K562 (cell line): ENCODE measurements at regions not wholly inside any gene's neighbourhood (a gene's known extent, or its start where the extent isn't known, plus 50 kb on each side); places are given as distances from the start of the nearest gene placed in this dataset.

Experiments used
- ATAC-seq: fragments of 200-7000 bp; cut with Tn5 transposase; 3 replicates; pipeline ENCODE4 v1.9.1; 2020; ENCODE audit warnings: moderate library complexity
- BruUV-seq: library from RNA; stranded (reverse); fragments of 400-500 nt; replicated peaks from 2 replicates; lab custom pipeline; 2021; lab: Mats Ljungman, UMichigan
- CTCF ChIA-PET: fragments of 300-600 bp; formaldehyde crosslinking; extraction: SDS; loops from one replicate; lab custom pipeline; 2021; ENCODE audit warnings: low intra/inter-chr PET ratio; lab: Yijun Ruan, JAX
- POLR2A ChIA-PET: fragments of 300-600, 350-650 bp; sonication (Branson Sonifier 250); formaldehyde crosslinking; extraction: SDS; loops from one replicate; lab custom pipeline; 2021; ENCODE audit warnings: antibody characterized with exemption, inconsistent platforms; lab: Yijun Ruan, JAX
- DNase-seq, 4 experiments: peaks; one replicate each; pipeline versions ENCODE4 v3.0.0 to v3.0.0-alpha.2; 2011 to 2018; ENCODE audit warnings: low spot score in 3 of 4, mixed read lengths in 3 of 4; ENCODE audit errors: extremely low read depth in 1 of 4
- FAIRE-seq: peaks from 2 replicates; lab custom pipeline; 2011; peaks lifted over from hg19 to GRCh38; lab: Jason Lieb, UNC
- H2AFZ ChIP-seq: 2 replicates; pipeline ENCODE4 v1.6.0; 2011; ENCODE audit warnings: low read depth, low read length, control low read depth, inconsistent platforms
- H3K27ac ChIP-seq: fragments of 200-600 bp; 3 replicates; pipeline ENCODE4 v1.8.0; 2011; ENCODE audit warnings: low read depth, mild to moderate bottlenecking, control low read depth, inconsistent platforms, low read length, moderate library complexity, mixed read lengths; ENCODE audit errors: extremely low read depth
- H3K27me3 ChIP-seq, 2 experiments: fragments of 300-600 bp in 1 of 2; 2 replicates in 1 of 2; 3 replicates in 1 of 2; pipeline versions ENCODE4 v1.6.0 to v1.8.0; 2011; ENCODE audit warnings: inconsistent platforms in 2 of 2, low read length in 2 of 2, mild to moderate bottlenecking in 1 of 2, mixed read lengths in 1 of 2, moderate library complexity in 1 of 2; ENCODE audit not compliant: control insufficient read depth in 2 of 2, insufficient read depth in 2 of 2
- H3K36me3 ChIP-seq: fragments of 300-600 bp; 3 replicates; pipeline ENCODE4 v1.8.0; 2011; ENCODE audit warnings: mild to moderate bottlenecking, low read length, inconsistent platforms; ENCODE audit not compliant: control insufficient read depth, insufficient read depth
- H3K4me1 ChIP-seq, 2 experiments: fragments of 200-600 bp in 1 of 2; replicated peaks in 1 of 2; 2 replicates in 1 of 2; 3 replicates in 1 of 2; pipeline versions ENCODE4 v1.5.1 to v1.8.0; 2011; ENCODE audit warnings: inconsistent platforms in 2 of 2, low read length in 2 of 2, mild to moderate bottlenecking in 1 of 2, mixed read lengths in 1 of 2, moderate library complexity in 1 of 2; ENCODE audit not compliant: control insufficient read depth in 2 of 2, insufficient read depth in 2 of 2
- H3K4me2 ChIP-seq: 2 replicates; pipeline ENCODE4 v1.6.1; 2011; ENCODE audit warnings: low read length, control low read depth, inconsistent platforms, mixed read lengths; ENCODE audit not compliant: insufficient read depth
- H3K4me3 ChIP-seq: fragments of 200-600 bp; sonication (generic), shearing (Covaris generic); 2 replicates; pipeline ENCODE4 v1.5.1; 2016; ENCODE audit warnings: control low read depth, inconsistent platforms
- H3K79me2 ChIP-seq: fragments of 200-600 bp; 3 replicates; pipeline ENCODE4 v1.8.0; 2011; ENCODE audit warnings: low read length, inconsistent platforms; ENCODE audit not compliant: control insufficient read depth, insufficient read depth
- H3K9ac ChIP-seq, 2 experiments: 2 replicates each; pipeline versions ENCODE4 v1.6.0 to v1.6.1; 2011; ENCODE audit warnings: low read depth in 2 of 2, low read length in 2 of 2, control low read depth in 1 of 2, inconsistent platforms in 1 of 2, mild to moderate bottlenecking in 1 of 2, mixed read lengths in 1 of 2; ENCODE audit not compliant: insufficient read depth in 1 of 2
- H3K9me1 ChIP-seq: one replicate; pipeline ENCODE4 v1.6.0; 2011; ENCODE audit warnings: inconsistent platforms, mild to moderate bottlenecking, low read length, moderate library complexity; ENCODE audit not compliant: control insufficient read depth, insufficient read depth
- H3K9me3 ChIP-seq: replicated peaks from 2 replicates; pipeline ENCODE4 v1.5.1; 2011; ENCODE audit warnings: low read depth, low read length, inconsistent platforms; ENCODE audit not compliant: control insufficient read depth, insufficient read depth
- H4K20me1 ChIP-seq: replicated peaks from 2 replicates; pipeline ENCODE4 v1.6.1; 2011; ENCODE audit warnings: low read length, inconsistent platforms, mixed read lengths; ENCODE audit not compliant: control insufficient read depth, insufficient read depth
- BRD4 ChIP-seq: fragments of 200-600 bp; sonication (generic); IDR thresholded peaks from 2 replicates; pipeline ENCODE4 v1.6.1; 2017; ENCODE audit warnings: inconsistent platforms
- EWSR1 ChIP-seq: fragments of 450-650 bp; IDR thresholded peaks from 2 replicates; pipeline ENCODE4 v1.6.1; 2018; ENCODE audit warnings: borderline replicate concordance, mild to moderate bottlenecking, low read depth, moderate library complexity; ENCODE audit not compliant: partially characterized antibody
- FOXJ2 ChIP-seq: fragments of 200-800 bp; sonication (Bioruptor generic); IDR thresholded peaks from 2 replicates; pipeline ENCODE4 v1.6.1; 2016; ENCODE audit warnings: missing genetic modification characterization, missing compliant biosample characterization
- KHSRP ChIP-seq: fragments of 450-650 bp; IDR thresholded peaks from 2 replicates; pipeline ENCODE4 v1.6.1; 2017
- LCOR ChIP-seq: sonication (generic); formaldehyde crosslinking; IDR thresholded peaks from 2 replicates; pipeline ENCODE4 v1.8.0; 2022; ENCODE audit warnings: mild to moderate bottlenecking, missing genetic modification reagents
- MAFF ChIP-seq: IDR thresholded peaks from 2 replicates; pipeline ENCODE4 v1.6.1; 2012; ENCODE audit warnings: low read length, improper control_type of control experiment
- NFATC3 ChIP-seq: fragments of 450-650 bp; IDR thresholded peaks from 2 replicates; pipeline ENCODE4 v1.6.1; 2017; ENCODE audit warnings: mild to moderate bottlenecking
- NR1H2 ChIP-seq: sonication (generic); formaldehyde crosslinking; IDR thresholded peaks from 2 replicates; pipeline ENCODE4 v1.4.0; 2020; ENCODE audit warnings: mild to moderate bottlenecking, missing genetic modification reagents
- POLR3G ChIP-seq: IDR thresholded peaks from 2 replicates; pipeline ENCODE4 v1.6.1; 2011; ENCODE audit not compliant: insufficient read length, insufficient replicate concordance; ENCODE audit errors: extremely low read depth
- RHOXF2B ChIP-seq: fragments of 250-450 bp; sonication (Bioruptor Pico); conservative IDR thresholded peaks from 2 replicates; pipeline ENCODE4 v1.5.1; 2021
- SMARCA4 ChIP-seq: fragments of 450-650 bp; IDR thresholded peaks from 2 replicates; pipeline ENCODE4 v1.6.1; 2016
- TAF7 ChIP-seq: fragments of 450-650 bp; IDR thresholded peaks from 2 replicates; pipeline ENCODE4 v1.6.1; 2016; ENCODE audit warnings: missing genetic modification characterization, missing compliant biosample characterization
- TCF7L2 ChIP-seq: fragments of 150-350 bp; IDR thresholded peaks from 2 replicates; pipeline ENCODE4 v1.6.1; 2016; ENCODE audit warnings: low read depth, mild to moderate bottlenecking, low read length, moderate library complexity
- TEAD4 ChIP-seq, 2 experiments: sonication (generic) in 1 of 2; formaldehyde crosslinking in 1 of 2; IDR thresholded peaks; 2 replicates each; pipeline versions ENCODE4 v1.6.1 to v1.8.0; 2012 to 2022; ENCODE audit warnings: borderline replicate concordance in 1 of 2, inconsistent platforms in 1 of 2, low read length in 1 of 2, mild to moderate bottlenecking in 1 of 2, missing genetic modification reagents in 1 of 2
- U2AF1 ChIP-seq: fragments of 200-400 bp; formaldehyde crosslinking; optimal IDR thresholded peaks from 2 replicates; pipeline ENCODE3; 2017; ENCODE audit warnings: mild to moderate bottlenecking, low read depth, low read length, moderate library complexity
- XRCC4 ChIP-seq: IDR thresholded peaks from one replicate; pipeline ENCODE4 v1.6.1; 2011; ENCODE audit not compliant: insufficient read depth, insufficient read length; ENCODE audit errors: extremely low read depth
- ZNF175 ChIP-seq: fragments of 200-800 bp; sonication (Bioruptor generic); IDR thresholded peaks from 2 replicates; pipeline ENCODE4 v1.6.1; 2016; ENCODE audit warnings: low read depth, mild to moderate bottlenecking, missing genetic modification characterization, missing compliant biosample characterization
- ZNF408 ChIP-seq: fragments of 250-450 bp; sonication (Bioruptor Pico); IDR thresholded peaks from 2 replicates; pipeline ENCODE4 v1.4.0; 2020; ENCODE audit warnings: low read depth, mild to moderate bottlenecking, moderate library complexity
- WGBS: fragments of 100-300 bp; shearing (Covaris generic); methylation state at CpG from one replicate; pipeline ENCODE4 v1.1.6; 2016; ENCODE audit warnings: low coverage, mixed read lengths; ENCODE audit not compliant: insufficient coverage; ENCODE audit errors: missing lambda C conversion rate; 5-methylcytosine and 5-hydroxymethylcytosine counted together
- in situ Hi-C: fragments of 300-500 bp; cut with MboI; formaldehyde crosslinking; loops from 4 replicates; pipeline ENCODE4 v1.15.0; 2018; ENCODE audit warnings: inconsistent platforms, mixed read lengths
- intact Hi-C: fragments of 100-400 bp; cut with micrococcal nuclease; formaldehyde crosslinking; loops from 2 replicates; pipeline ENCODE4 v1.14.2; 2022
- TF ChIP-seq, protein P1 (sequence below): fragments of 450-650 bp; formaldehyde crosslinking; IDR thresholded peaks from 2 replicates; pipeline ENCODE4 v1.4.0; 2022; ENCODE audit warnings: missing genetic modification characterization
- TF ChIP-seq, protein P2 (sequence below), 2 experiments: IDR thresholded peaks; 2 replicates each; pipeline ENCODE4 v1.6.1; 2011; ENCODE audit warnings: borderline replicate concordance in 1 of 2, control low read depth in 1 of 2, low read depth in 1 of 2, low read length in 1 of 2, mild to moderate bottlenecking in 1 of 2, mixed read lengths in 1 of 2, moderate library complexity in 1 of 2; ENCODE audit not compliant: insufficient read depth in 1 of 2, insufficient read length in 1 of 2, poor library complexity in 1 of 2, severe bottlenecking in 1 of 2; ENCODE audit errors: extremely low read depth in 1 of 2

- BruUV-seq = no TSS peak
- Histone ChIP-seq H3K36me3 (no peaks in the 10 kb centered on the region), H3K9ac (no peak overlapping the region), H3K4me1 (no peaks in the 10 kb centered on the region), H2AFZ (no peak overlapping the region), H4K20me1 (no peaks in the 10 kb centered on the region), H3K4me2 (no peak overlapping the region), H3K79me2 (no peaks in the 10 kb centered on the region), H3K9me3 (peaks cover 1% of the 10 kb centered on the region; the same call in 1 of the 2 replicates), H3K27ac (no peak overlapping the region), H3K4me3 (no peak overlapping the region), H3K27me3 (no peaks in the 10 kb centered on the region), H3K9me1 (peaks cover 2% of the 10 kb centered on the region)
- CTCF ChIA-PET = no interaction called here
- in situ Hi-C loops = no loop called here
- DNase-seq (no peak), ATAC-seq (no peak), FAIRE-seq (no peak)
- no peak for TF ChIP-seq TEAD4 (IDR thresholded peaks at IDR 0.05; ENCODE audit: low read length)
- no peak for TF ChIP-seq TEAD4 (CRISPR knock-in tag; IDR thresholded peaks at IDR 0.05; ENCODE audit: borderline replicate concordance)
- no peak for TF ChIP-seq KHSRP
- TF ChIP-seq XRCC4 = no peak
- no peak for TF ChIP-seq BRD4
- TF ChIP-seq MAFF = no peak
- TF ChIP-seq EWSR1 = no peak
- TF ChIP-seq, protein P1, sequence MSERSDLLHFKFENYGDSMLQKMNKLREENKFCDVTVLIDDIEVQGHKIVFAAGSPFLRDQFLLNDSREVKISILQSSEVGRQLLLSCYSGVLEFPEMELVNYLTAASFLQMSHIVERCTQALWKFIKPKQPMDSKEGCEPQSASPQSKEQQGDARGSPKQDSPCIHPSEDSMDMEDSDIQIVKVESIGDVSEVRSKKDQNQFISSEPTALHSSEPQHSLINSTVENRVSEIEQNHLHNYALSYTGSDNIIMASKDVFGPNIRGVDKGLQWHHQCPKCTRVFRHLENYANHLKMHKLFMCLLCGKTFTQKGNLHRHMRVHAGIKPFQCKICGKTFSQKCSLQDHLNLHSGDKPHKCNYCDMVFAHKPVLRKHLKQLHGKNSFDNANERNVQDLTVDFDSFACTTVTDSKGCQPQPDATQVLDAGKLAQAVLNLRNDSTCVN = no peak
- TF ChIP-seq NFATC3 = no peak
- TF ChIP-seq FOXJ2 (tag) = no peak
- no peak for TF ChIP-seq LCOR (CRISPR knock-in tag)
- no peak for TF ChIP-seq SMARCA4
- no peak for TF ChIP-seq TCF7L2
- no peak for TF ChIP-seq ZNF408 (CRISPR knock-in tag)
- TF ChIP-seq U2AF1 = no peak
- no peak for TF ChIP-seq TAF7 (tag)
- TF ChIP-seq, protein P2, sequence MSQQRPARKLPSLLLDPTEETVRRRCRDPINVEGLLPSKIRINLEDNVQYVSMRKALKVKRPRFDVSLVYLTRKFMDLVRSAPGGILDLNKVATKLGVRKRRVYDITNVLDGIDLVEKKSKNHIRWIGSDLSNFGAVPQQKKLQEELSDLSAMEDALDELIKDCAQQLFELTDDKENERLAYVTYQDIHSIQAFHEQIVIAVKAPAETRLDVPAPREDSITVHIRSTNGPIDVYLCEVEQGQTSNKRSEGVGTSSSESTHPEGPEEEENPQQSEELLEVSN (IDR thresholded peaks at IDR 0.05; ENCODE audit: borderline replicate concordance in 1 of 2, extremely low read depth in 1 of 2, insufficient read depth in 1 of 2, insufficient read length in 1 of 2, low read depth in 1 of 2, low read length in 1 of 2, poor library complexity in 1 of 2, severe bottlenecking in 1 of 2) = no peak
- no peak for TF ChIP-seq NR1H2 (CRISPR knock-in tag)
- TF ChIP-seq POLR3G = no peak
- TF ChIP-seq ZNF175 (CRISPR knock-in tag) = no peak
- no peak for TF ChIP-seq RHOXF2B
- WGBS = 0% methylated on average over 4 of the region's 4 CpGs
- POLR2A ChIA-PET = no interaction called here
- intact Hi-C loops = no loop called here
Observed at GRCh38 chr7:46245586-46246111, 324.6 kb upstream of the IGFBP3 start.
